WERI-Rb-1 (cell line): ENCODE measurements at regions not wholly inside any gene's neighbourhood (a gene's known extent, or its start where the extent isn't known, plus 50 kb on each side); places are given as distances from the start of the nearest gene placed in this dataset.

Experiments used
- DNase-seq: peaks from one replicate; pipeline ENCODE4 v3.0.0-alpha.2; 2020
- H3K27ac ChIP-seq: fragments of 250-450 bp; sonication (Bioruptor Pico); 2 replicates; pipeline ENCODE4 v1.5.1; 2020; ENCODE audit warnings: mild to moderate bottlenecking, moderate library complexity
- H3K27me3 ChIP-seq: fragments of 250-450 bp; sonication (Bioruptor Pico); 2 replicates; pipeline ENCODE4 v1.5.1; 2021; ENCODE audit warnings: mild to moderate bottlenecking, low read depth, moderate library complexity; ENCODE audit not compliant: insufficient read depth, severe bottlenecking
- H3K36me3 ChIP-seq: fragments of 250-450 bp; sonication (Bioruptor Pico); 2 replicates; pipeline ENCODE4 v1.5.1; 2020; ENCODE audit warnings: mild to moderate bottlenecking, moderate library complexity
- H3K4me3 ChIP-seq: 2 replicates; pipeline ENCODE4 v1.5.1; 2011; ENCODE audit warnings: low read depth, mild to moderate bottlenecking, control low read depth, low read length
- H3K9me3 ChIP-seq: fragments of 250-450 bp; sonication (Bioruptor Pico); 2 replicates; pipeline ENCODE4 v1.5.1; 2021; ENCODE audit warnings: mild to moderate bottlenecking, moderate library complexity; ENCODE audit not compliant: severe bottlenecking
- CTCF ChIP-seq: IDR thresholded peaks from 2 replicates; pipeline ENCODE4 v1.5.1; 2011; ENCODE audit warnings: low read depth, mild to moderate bottlenecking, control low read depth, inconsistent platforms, low read length

- Histone ChIP-seq H3K27ac (no peak overlapping the region), H3K27me3 (no peaks in the 10 kb centered on the region)
Measured at GRCh38 chr11:33461369-33462125, 204.4 kb downstream of the HIPK3 start.

DNA sequence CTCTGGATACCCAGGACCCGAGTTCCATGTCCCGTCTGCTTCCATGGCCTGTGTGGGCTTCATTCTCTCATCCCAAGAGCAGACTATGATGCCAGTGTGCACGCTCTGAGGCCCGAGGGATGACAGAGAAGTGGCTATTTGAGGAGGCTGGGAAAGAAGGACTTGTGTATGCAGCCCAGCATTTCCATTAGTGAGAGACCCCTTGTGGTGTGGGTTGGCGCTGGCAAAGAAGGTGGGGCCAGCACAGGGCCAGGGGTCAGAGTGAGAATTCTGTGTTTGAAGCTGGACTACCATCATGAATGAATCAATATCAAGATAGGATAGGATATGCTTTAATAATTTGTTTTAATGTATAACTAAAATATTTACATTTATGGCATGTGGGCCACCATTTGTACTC lies 200.8 kb downstream of the HIPK3 start:
- no peaks in the 10 kb centered on the region for H3K27me3 ChIP-seq
- H3K36me3 ChIP-seq = no peaks in the 10 kb centered on the region
- H3K9me3 ChIP-seq = no peaks in the 10 kb centered on the region
- no peak overlapping the region for H3K27ac ChIP-seq
- TF ChIP-seq CTCF = 0 out of 2 replicates have a peak, but pooled peaks have one; percentile 9
- H3K4me3 ChIP-seq = no peak overlapping the region
- DNase-seq = no peak

More at GRCh38 chr11:33461369-33462125, 204.4 kb downstream of the HIPK3 start:
- no peak for TF ChIP-seq CTCF
- H3K4me3 ChIP-seq = no peak overlapping the region
- H3K36me3 ChIP-seq = no peaks in the 10 kb centered on the region
- no peaks in the 10 kb centered on the region for H3K9me3 ChIP-seq
- DNase-seq = no peak

- no peak overlapping the region for H3K4me3 ChIP-seq
- no peaks in the 10 kb centered on the region for H3K36me3 ChIP-seq
- no peak for DNase-seq
- H3K27ac ChIP-seq = no peak overlapping the region
- TF ChIP-seq CTCF = no peak
- H3K27me3 ChIP-seq = no peaks in the 10 kb centered on the region
- no peaks in the 10 kb centered on the region for H3K9me3 ChIP-seq
Measured at GRCh38 chr11:33455867-33456463, 198.8 kb downstream of the HIPK3 start.

- Histone ChIP-seq H3K9me3 (no peaks in the 10 kb centered on the region), H3K27me3 (no peaks in the 10 kb centered on the region), H3K27ac (0 out of 2 replicates have a peak overlapping the region, but pooled peaks have one; percentile 1), H3K36me3 (no peaks in the 10 kb centered on the region), H3K4me3 (no peak overlapping the region)
- TF ChIP-seq CTCF = no peak
- DNase-seq = peak; percentile 38
Measured at GRCh38 chr11:33454264-33454663, 197.1 kb downstream of the HIPK3 start.

GRCh38 chr11:33452836-33453624 lies 195.8 kb downstream of the HIPK3 start:
- Histone ChIP-seq H3K27ac (no peak overlapping the region), H3K9me3 (no peaks in the 10 kb centered on the region)
- DNase-seq = no peak

More at GRCh38 chr11:33452836-33453624, 195.8 kb downstream of the HIPK3 start:
- H3K36me3 ChIP-seq = no peaks in the 10 kb centered on the region
- no peak for TF ChIP-seq CTCF
- H3K27me3 ChIP-seq = no peaks in the 10 kb centered on the region
- no peak overlapping the region for H3K4me3 ChIP-seq
